GM21515 (cell line): ENCODE measurements at regions not wholly inside any gene's neighbourhood (a gene's known extent, or its start where the extent isn't known, plus 50 kb on each side); places are given as distances from the start of the nearest gene placed in this dataset.

Experiments
- ATAC-seq: cut with Tn5 transposase; IDR thresholded peaks from one replicate; pipeline ENCODE4 v1.9.1; 2021; ENCODE audit not compliant: unreplicated experiment

GRCh38 chr5:44868541-44868940 is 59.8 kb downstream of the MRPS30 start:
- no peak for ATAC-seq

- ATAC-seq = no peak
Measured at GRCh38 chr5:44869928-44870327, 61.2 kb downstream of the MRPS30 start.

- ATAC-seq = no peak
Measured at GRCh38 chr5:44870430-44870829, 61.7 kb downstream of the MRPS30 start.

GRCh38 chr5:44871401-44871800 is 62.7 kb downstream of the MRPS30 start:
- ATAC-seq = no peak

- ATAC-seq = peak; percentile 99
Measured at GRCh38 chr5:44875661-44876605, 67.2 kb downstream of the MRPS30 start.

GRCh38 chr5:44881266-44881665 is 72.5 kb downstream of the MRPS30 start:
- ATAC-seq = no peak

- ATAC-seq = no peak
Measured at GRCh38 chr5:44884036-44884435, 75.3 kb downstream of the MRPS30 start.

- ATAC-seq = peak; percentile 88
Measured at GRCh38 chr5:44885903-44886302, 77.2 kb downstream of the MRPS30 start.

- no peak for ATAC-seq
Measured at GRCh38 chr5:44887722-44888121, 79.0 kb downstream of the MRPS30 start.

- ATAC-seq = no peak
Measured at GRCh38 chr5:44888435-44888834, 79.7 kb downstream of the MRPS30 start.

- no peak for ATAC-seq
Measured at GRCh38 chr5:44891116-44891515, 82.4 kb downstream of the MRPS30 start.

GRCh38 chr5:44900273-44900954 is 91.7 kb downstream of the MRPS30 start:
- ATAC-seq = no peak

- no peak for ATAC-seq
Measured at GRCh38 chr5:44907396-44907795, 98.6 kb downstream of the MRPS30 start.

GRCh38 chr5:44909004-44909403 is 100.3 kb downstream of the MRPS30 start:
- ATAC-seq = no peak

- no peak for ATAC-seq
Measured at GRCh38 chr5:44911501-44911900, 102.8 kb downstream of the MRPS30 start.

- no peak for ATAC-seq
Measured at GRCh38 chr5:44914221-44914620, 105.5 kb downstream of the MRPS30 start.

GRCh38 chr5:44919560-44919959 is 110.8 kb downstream of the MRPS30 start:
- no peak for ATAC-seq

GRCh38 chr5:44927115-44927733 is 118.5 kb downstream of the MRPS30 start:
- ATAC-seq = no peak

- ATAC-seq = peak; percentile 97
Measured at GRCh38 chr5:44932922-44933585, 124.3 kb downstream of the MRPS30 start.

GRCh38 chr5:44933686-44934085 is 124.9 kb downstream of the MRPS30 start:
- peak; percentile 10 for ATAC-seq

- no peak for ATAC-seq
Measured at GRCh38 chr5:44935262-44935661, 126.5 kb downstream of the MRPS30 start.
